ENCODE measurements at regions not wholly inside any gene's neighbourhood (a gene's known extent, or its start where the extent isn't known, plus 50 kb on each side); places are given as distances from the start of the nearest gene placed in this dataset.
A peak's percentile ranks its signal among the peaks of the same experiment; 100 is the strongest.
"Not testable (repeated sequence)": the region's sequence is repeated elsewhere in the genome, so short reads cannot be mapped to it uniquely, and the experiment has no call there.

- no peak for TF ChIP-seq CTCF (IDR thresholded peaks at IDR 0.05; ENCODE audit: control insufficient read depth, insufficient read depth, low read depth, low read length, missing control alignments)
- DNase-seq (ENCODE audit: low read depth): peak; percentile 94
- H3K4me3 ChIP-seq (ENCODE audit: control insufficient read depth, low read depth, low read length): no peak overlapping the region
Observed at GRCh38 chr3:190183121-190183520, 62.4 kb upstream of the P3H2 start.

GRCh38 chr3:190182418-190183043, 61.8 kb upstream of the P3H2 start:
- no peak overlapping the region for H3K4me3 ChIP-seq (ENCODE audit: control insufficient read depth, low read depth, low read length)
- no peak for TF ChIP-seq CTCF (IDR thresholded peaks at IDR 0.05; ENCODE audit: control insufficient read depth, insufficient read depth, low read depth, low read length, missing control alignments)
- DNase-seq (ENCODE audit: low read depth): no peak

- DNase-seq (ENCODE audit: low read depth): no peak
- no peak overlapping the region for H3K4me3 ChIP-seq (ENCODE audit: control insufficient read depth, low read depth, low read length)
- TF ChIP-seq CTCF (IDR thresholded peaks at IDR 0.05; ENCODE audit: control insufficient read depth, insufficient read depth, low read depth, low read length, missing control alignments): no peak
Observed at GRCh38 chr3:190180268-190180667, 59.6 kb upstream of the P3H2 start.

- no peak for TF ChIP-seq CTCF (IDR thresholded peaks at IDR 0.05; ENCODE audit: control insufficient read depth, insufficient read depth, low read depth, low read length, missing control alignments)
- no peak for DNase-seq (ENCODE audit: low read depth)
- no peak overlapping the region for H3K4me3 ChIP-seq (ENCODE audit: control insufficient read depth, low read depth, low read length)
Observed at GRCh38 chr3:190178779-190179178, 58.1 kb upstream of the P3H2 start.

- H3K4me3 ChIP-seq (ENCODE audit: control insufficient read depth, low read depth, low read length); DNase-seq (ENCODE audit: low read depth): not testable (repeated sequence)
Observed at GRCh38 chr3:190176933-190177525, 56.3 kb upstream of the P3H2 start.

- not testable (repeated sequence) for H3K4me3 ChIP-seq (ENCODE audit: control insufficient read depth, low read depth, low read length); DNase-seq (ENCODE audit: low read depth)
Observed at GRCh38 chr3:190176106-190176505, 55.4 kb upstream of the P3H2 start.

- TF ChIP-seq CTCF (IDR thresholded peaks at IDR 0.05; ENCODE audit: control insufficient read depth, insufficient read depth, low read depth, low read length, missing control alignments): no peak
- no peak for DNase-seq (ENCODE audit: low read depth)
- no peak overlapping the region for H3K4me3 ChIP-seq (ENCODE audit: control insufficient read depth, low read depth, low read length)
Observed at GRCh38 chr3:190175490-190175889, 54.8 kb upstream of the P3H2 start.

GRCh38 chr3:190174471-190174870, 53.8 kb upstream of the P3H2 start:
- no peak for TF ChIP-seq CTCF (IDR thresholded peaks at IDR 0.05; ENCODE audit: control insufficient read depth, insufficient read depth, low read depth, low read length, missing control alignments)
- DNase-seq (ENCODE audit: low read depth): no peak
- H3K4me3 ChIP-seq (ENCODE audit: control insufficient read depth, low read depth, low read length): no peak overlapping the region
